HG02571 (cell line): ENCODE measurements at regions not wholly inside any gene's neighbourhood (a gene's known extent, or its start where the extent isn't known, plus 50 kb on each side); places are given as distances from the start of the nearest gene placed in this dataset.
"Not testable (repeated sequence)": the region's sequence is repeated elsewhere in the genome, so short reads cannot be mapped to it uniquely, and the experiment has no call there.

ENCODE experiments used
- ATAC-seq: cut with Tn5 transposase; IDR thresholded peaks from one replicate; pipeline ENCODE4 v1.9.1; 2021; ENCODE audit warnings: mild to moderate bottlenecking, moderate library complexity; ENCODE audit not compliant: unreplicated experiment

- no peak for ATAC-seq
Observed at GRCh38 chr4:154035341-154035740, 246.5 kb upstream of the SFRP2 start.

GRCh38 chr4:154033921-154034320 lies 245.0 kb upstream of the SFRP2 start:
- ATAC-seq, result no peak

GRCh38 chr4:154032914-154033313 lies 244.0 kb upstream of the SFRP2 start:
- ATAC-seq, result no peak

- ATAC-seq, result no peak
Observed at GRCh38 chr4:154030746-154031145, 241.9 kb upstream of the SFRP2 start.

GRCh38 chr4:154030152-154030551 lies 241.3 kb upstream of the SFRP2 start:
- ATAC-seq, result no peak

GRCh38 chr4:154029171-154029570 lies 240.3 kb upstream of the SFRP2 start:
- no peak for ATAC-seq

- no peak for ATAC-seq
Observed at GRCh38 chr4:154025110-154025509, 236.2 kb upstream of the SFRP2 start.

- no peak for ATAC-seq
Observed at GRCh38 chr4:154024097-154024694, 235.3 kb upstream of the SFRP2 start.

- not testable (repeated sequence) for ATAC-seq
Observed at GRCh38 chr4:154023671-154024070, 234.8 kb upstream of the SFRP2 start.

- ATAC-seq, result no peak
Observed at GRCh38 chr4:154019811-154020210, 230.9 kb upstream of the SFRP2 start.

GRCh38 chr4:154018659-154019058 lies 229.8 kb upstream of the SFRP2 start:
- no peak for ATAC-seq

GRCh38 chr4:154015578-154015977 lies 226.7 kb upstream of the SFRP2 start:
- ATAC-seq, result no peak

- no peak for ATAC-seq
Observed at GRCh38 chr4:154014407-154015321, 225.8 kb upstream of the SFRP2 start.

- ATAC-seq, result no peak
Observed at GRCh38 chr4:154013576-154013975, 224.7 kb upstream of the SFRP2 start.

GRCh38 chr4:154010371-154010770 lies 221.5 kb upstream of the SFRP2 start:
- no peak for ATAC-seq

- ATAC-seq, result no peak
Observed at GRCh38 chr4:154009788-154010187, 220.9 kb upstream of the SFRP2 start.

- no peak for ATAC-seq
Observed at GRCh38 chr4:154009191-154009590, 220.3 kb upstream of the SFRP2 start.

- ATAC-seq, result no peak
Observed at GRCh38 chr4:154005171-154005520, 216.3 kb upstream of the SFRP2 start.

GRCh38 chr4:154004507-154005170 lies 215.8 kb upstream of the SFRP2 start:
- no peak for ATAC-seq

- no peak for ATAC-seq
Observed at GRCh38 chr4:154004016-154004415, 215.1 kb upstream of the SFRP2 start.

GRCh38 chr4:154003378-154003777 lies 214.5 kb upstream of the SFRP2 start:
- ATAC-seq, result no peak

GRCh38 chr4:154001193-154001592 lies 212.3 kb upstream of the SFRP2 start:
- no peak for ATAC-seq
